ENCODE measurements at regions not wholly inside any gene's neighbourhood (a gene's known extent, or its start where the extent isn't known, plus 50 kb on each side); places are given as distances from the start of the nearest gene placed in this dataset.

DNA sequence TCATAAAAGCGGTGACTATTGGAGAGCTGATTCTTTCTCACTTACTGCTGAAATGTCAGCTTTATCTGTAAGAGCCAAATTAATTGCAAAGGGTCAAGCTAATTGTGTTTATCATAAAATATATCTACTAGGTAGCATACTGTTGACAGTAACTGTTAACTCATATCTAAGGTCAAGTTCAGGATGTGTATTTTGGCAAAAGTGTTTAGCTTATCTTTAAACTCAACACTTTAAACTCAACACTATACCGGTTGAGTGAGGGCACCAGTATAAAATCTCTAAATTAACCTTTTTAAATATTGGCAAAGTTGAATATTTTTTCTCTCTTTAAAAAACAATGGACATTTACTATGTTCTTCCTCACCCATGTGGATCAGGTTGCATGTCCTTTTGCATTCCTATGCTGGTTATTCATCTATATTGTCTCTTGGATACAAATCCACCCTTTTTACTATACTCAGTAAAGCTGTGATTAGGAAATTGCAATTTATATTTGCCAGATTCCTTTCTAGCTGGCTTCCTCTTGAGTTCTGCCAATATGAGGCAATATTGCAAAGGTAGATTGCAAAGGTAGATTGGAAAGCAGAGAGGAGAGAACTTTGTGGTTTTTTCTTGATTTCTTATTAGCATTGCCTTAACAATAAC lies 344.6 kb upstream of the DCBLD2 start:
- no peaks in the 10 kb centered on the region for H3K9me3 ChIP-seq
- H3K4me1 ChIP-seq, result no peaks in the 10 kb centered on the region
- no peak for DNase-seq
- H3K36me3 ChIP-seq, result no peaks in the 10 kb centered on the region
- no peaks in the 10 kb centered on the region for H3K27me3 ChIP-seq
- TF ChIP-seq, protein P1, sequence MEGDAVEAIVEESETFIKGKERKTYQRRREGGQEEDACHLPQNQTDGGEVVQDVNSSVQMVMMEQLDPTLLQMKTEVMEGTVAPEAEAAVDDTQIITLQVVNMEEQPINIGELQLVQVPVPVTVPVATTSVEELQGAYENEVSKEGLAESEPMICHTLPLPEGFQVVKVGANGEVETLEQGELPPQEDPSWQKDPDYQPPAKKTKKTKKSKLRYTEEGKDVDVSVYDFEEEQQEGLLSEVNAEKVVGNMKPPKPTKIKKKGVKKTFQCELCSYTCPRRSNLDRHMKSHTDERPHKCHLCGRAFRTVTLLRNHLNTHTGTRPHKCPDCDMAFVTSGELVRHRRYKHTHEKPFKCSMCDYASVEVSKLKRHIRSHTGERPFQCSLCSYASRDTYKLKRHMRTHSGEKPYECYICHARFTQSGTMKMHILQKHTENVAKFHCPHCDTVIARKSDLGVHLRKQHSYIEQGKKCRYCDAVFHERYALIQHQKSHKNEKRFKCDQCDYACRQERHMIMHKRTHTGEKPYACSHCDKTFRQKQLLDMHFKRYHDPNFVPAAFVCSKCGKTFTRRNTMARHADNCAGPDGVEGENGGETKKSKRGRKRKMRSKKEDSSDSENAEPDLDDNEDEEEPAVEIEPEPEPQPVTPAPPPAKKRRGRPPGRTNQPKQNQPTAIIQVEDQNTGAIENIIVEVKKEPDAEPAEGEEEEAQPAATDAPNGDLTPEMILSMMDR (IDR thresholded peaks at IDR 0.05), result no peak
- no peak for TF ChIP-seq POLR2A (IDR thresholded peaks at IDR 0.05)
- H3K4me3 ChIP-seq, result no peak overlapping the region
- no peak overlapping the region for H3K27ac ChIP-seq

GRCh38 chr3:99242271-99242670 lies 340.8 kb upstream of the DCBLD2 start:
- no peaks in the 10 kb centered on the region for H3K9me3 ChIP-seq
- H3K36me3 ChIP-seq, result no peaks in the 10 kb centered on the region
- DNase-seq, result no peak
- no peak overlapping the region for H3K27ac ChIP-seq
- no peaks in the 10 kb centered on the region for H3K27me3 ChIP-seq
- TF ChIP-seq, protein P1 (IDR thresholded peaks at IDR 0.05), result no peak
- no peak for TF ChIP-seq POLR2A (IDR thresholded peaks at IDR 0.05)
- no peak overlapping the region for H3K4me3 ChIP-seq
- H3K4me1 ChIP-seq, result no peaks in the 10 kb centered on the region

DNA sequence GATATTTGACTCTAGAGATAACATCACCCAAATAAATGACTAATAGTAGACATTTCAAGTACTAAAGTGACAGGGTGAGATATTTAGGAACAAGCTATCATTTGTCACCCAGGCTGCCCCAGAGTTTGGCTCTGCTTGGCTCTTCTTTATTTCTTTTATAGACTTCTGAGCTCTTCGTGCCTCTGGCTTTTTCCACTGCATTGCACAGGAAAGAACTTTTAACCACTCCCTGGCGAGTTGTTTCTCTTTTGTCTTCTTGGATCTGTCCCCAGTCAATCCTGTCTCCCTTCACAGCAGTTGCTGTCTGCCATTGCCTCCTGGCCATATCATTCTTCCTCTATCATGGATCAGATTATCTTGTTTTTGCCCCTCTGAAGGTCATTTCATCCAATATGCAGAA lies 339.2 kb upstream of the DCBLD2 start:
- no peaks in the 10 kb centered on the region for H3K4me1 ChIP-seq
- TF ChIP-seq, protein P1 (IDR thresholded peaks at IDR 0.05), result no peak
- TF ChIP-seq POLR2A (IDR thresholded peaks at IDR 0.05), result no peak

GRCh38 chr3:99236576-99236975 lies 335.1 kb upstream of the DCBLD2 start:
- no peak overlapping the region for H3K27ac ChIP-seq
- no peak overlapping the region for H3K4me3 ChIP-seq
- DNase-seq, result no peak
- no peaks in the 10 kb centered on the region for H3K27me3 ChIP-seq
- TF ChIP-seq, protein P1 (IDR thresholded peaks at IDR 0.05), result no peak
- no peak for TF ChIP-seq POLR2A (IDR thresholded peaks at IDR 0.05)
- H3K9me3 ChIP-seq, result no peaks in the 10 kb centered on the region
- H3K4me1 ChIP-seq, result no peaks in the 10 kb centered on the region
- no peaks in the 10 kb centered on the region for H3K36me3 ChIP-seq

More for the DNA sequence above, 339.2 kb upstream of the DCBLD2 start:
- DNase-seq, result no peak
- no peaks in the 10 kb centered on the region for H3K9me3 ChIP-seq
- H3K36me3 ChIP-seq, result no peaks in the 10 kb centered on the region
- no peak overlapping the region for H3K27ac ChIP-seq
- H3K27me3 ChIP-seq, result no peaks in the 10 kb centered on the region
- H3K4me3 ChIP-seq, result no peak overlapping the region

- no peak overlapping the region for H3K27ac ChIP-seq
- TF ChIP-seq, protein P1 (IDR thresholded peaks at IDR 0.05), result no peak
- TF ChIP-seq POLR2A (IDR thresholded peaks at IDR 0.05), result no peak
Measured at GRCh38 chr3:99232696-99233095, 331.2 kb upstream of the DCBLD2 start.

DNA sequence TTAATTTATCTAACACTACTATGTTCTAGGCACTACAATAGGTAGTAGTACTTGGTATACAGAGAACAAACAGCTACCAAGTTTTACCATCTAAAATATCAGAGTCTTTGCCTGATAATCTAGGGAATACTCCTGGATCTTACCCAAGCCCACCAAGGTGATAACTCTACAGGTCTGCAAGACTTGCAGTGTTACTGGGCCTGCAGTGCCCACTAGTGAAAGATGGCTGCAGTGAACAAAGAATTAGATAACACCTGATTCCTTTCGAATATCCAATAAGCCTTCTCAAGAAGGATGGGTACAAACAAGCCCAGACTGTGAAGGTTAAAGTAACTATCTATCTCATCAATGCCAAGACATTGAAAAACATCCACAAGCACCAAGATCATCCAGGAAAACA lies 317.0 kb upstream of the DCBLD2 start:
- H3K27ac ChIP-seq, result no peak overlapping the region
- H3K9me3 ChIP-seq, result no peaks in the 10 kb centered on the region
- H3K36me3 ChIP-seq, result no peaks in the 10 kb centered on the region
- H3K27me3 ChIP-seq, result no peaks in the 10 kb centered on the region
- no peak overlapping the region for H3K4me3 ChIP-seq
- DNase-seq, result no peak
- TF ChIP-seq, protein P1 (IDR thresholded peaks at IDR 0.05), result no peak
- no peak for TF ChIP-seq POLR2A (IDR thresholded peaks at IDR 0.05)
- no peaks in the 10 kb centered on the region for H3K4me1 ChIP-seq

More at GRCh38 chr3:99232696-99233095, 331.2 kb upstream of the DCBLD2 start:
- Histone ChIP-seq H3K9me3 (no peaks in the 10 kb centered on the region), H3K4me1 (no peaks in the 10 kb centered on the region), H3K27me3 (no peaks in the 10 kb centered on the region), H3K36me3 (no peaks in the 10 kb centered on the region), H3K4me3 (no peak overlapping the region)
- no peak for DNase-seq

Measured in Peyer's patch (tissue), 4 donors.